ENCODE measurements at regions not wholly inside any gene's neighbourhood (a gene's known extent, or its start where the extent isn't known, plus 50 kb on each side); places are given as distances from the start of the nearest gene placed in this dataset.
A peak's percentile ranks its signal among the peaks of the same experiment; 100 is the strongest.
"Not testable (repeated sequence)": the region's sequence is repeated elsewhere in the genome, so short reads cannot be mapped to it uniquely, and the experiment has no call there.

DNA sequence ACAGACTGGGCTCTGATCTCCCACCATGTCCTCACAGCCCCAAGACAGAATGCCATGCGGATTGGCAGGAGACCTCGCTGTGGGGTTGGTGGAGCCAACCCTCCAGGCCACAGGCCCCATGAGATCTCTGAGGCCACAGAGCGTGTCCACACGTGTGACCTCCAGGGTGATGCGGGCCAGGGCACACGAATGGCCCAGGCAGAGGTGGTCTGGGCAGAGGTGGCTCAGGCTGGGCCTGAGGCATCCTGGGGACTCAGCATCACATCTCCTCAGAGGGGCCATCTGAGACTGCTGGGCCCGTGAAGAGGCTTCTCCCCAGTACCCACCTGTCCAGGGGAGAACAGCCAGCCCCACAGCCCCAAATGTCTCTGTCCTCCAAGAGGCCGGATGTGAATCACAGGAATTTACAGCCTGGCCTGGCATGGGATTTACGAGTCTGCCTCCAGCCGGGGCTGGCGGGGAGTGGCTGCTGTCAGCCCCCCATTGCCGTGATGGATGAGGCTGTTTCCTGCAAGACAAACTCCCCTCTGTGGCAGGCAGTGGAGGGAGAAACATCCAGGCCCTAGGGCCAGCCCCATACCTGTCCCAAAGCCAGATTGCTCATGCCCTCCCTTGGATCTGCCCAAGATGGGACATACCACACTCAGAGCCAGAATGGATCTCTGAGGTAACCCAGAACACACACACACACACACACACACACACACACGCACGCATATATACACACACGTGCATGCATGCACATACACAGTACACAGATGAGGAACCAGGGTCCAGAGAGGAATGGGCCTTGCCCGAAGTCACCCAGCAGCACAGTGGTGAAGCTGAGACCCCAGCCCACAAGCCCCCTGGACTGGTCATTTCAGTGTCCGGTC lies 208.3 kb downstream of the TBC1D2B start:
- H3K27me3 ChIP-seq: no peaks in the 10 kb centered on the region
- no peak for DNase-seq
- H3K9me3 ChIP-seq: no peaks in the 10 kb centered on the region
- peaks cover 20% of the 10 kb centered on the region for H3K4me1 ChIP-seq
- H3K4me3 ChIP-seq (ENCODE audit: low read depth, low read length): no peak overlapping the region
- TF ChIP-seq, protein P1, sequence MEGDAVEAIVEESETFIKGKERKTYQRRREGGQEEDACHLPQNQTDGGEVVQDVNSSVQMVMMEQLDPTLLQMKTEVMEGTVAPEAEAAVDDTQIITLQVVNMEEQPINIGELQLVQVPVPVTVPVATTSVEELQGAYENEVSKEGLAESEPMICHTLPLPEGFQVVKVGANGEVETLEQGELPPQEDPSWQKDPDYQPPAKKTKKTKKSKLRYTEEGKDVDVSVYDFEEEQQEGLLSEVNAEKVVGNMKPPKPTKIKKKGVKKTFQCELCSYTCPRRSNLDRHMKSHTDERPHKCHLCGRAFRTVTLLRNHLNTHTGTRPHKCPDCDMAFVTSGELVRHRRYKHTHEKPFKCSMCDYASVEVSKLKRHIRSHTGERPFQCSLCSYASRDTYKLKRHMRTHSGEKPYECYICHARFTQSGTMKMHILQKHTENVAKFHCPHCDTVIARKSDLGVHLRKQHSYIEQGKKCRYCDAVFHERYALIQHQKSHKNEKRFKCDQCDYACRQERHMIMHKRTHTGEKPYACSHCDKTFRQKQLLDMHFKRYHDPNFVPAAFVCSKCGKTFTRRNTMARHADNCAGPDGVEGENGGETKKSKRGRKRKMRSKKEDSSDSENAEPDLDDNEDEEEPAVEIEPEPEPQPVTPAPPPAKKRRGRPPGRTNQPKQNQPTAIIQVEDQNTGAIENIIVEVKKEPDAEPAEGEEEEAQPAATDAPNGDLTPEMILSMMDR (IDR thresholded peaks at IDR 0.05; ENCODE audit: low read depth, low read length): no peak
- H3K36me3 ChIP-seq: no peaks in the 10 kb centered on the region

DNA sequence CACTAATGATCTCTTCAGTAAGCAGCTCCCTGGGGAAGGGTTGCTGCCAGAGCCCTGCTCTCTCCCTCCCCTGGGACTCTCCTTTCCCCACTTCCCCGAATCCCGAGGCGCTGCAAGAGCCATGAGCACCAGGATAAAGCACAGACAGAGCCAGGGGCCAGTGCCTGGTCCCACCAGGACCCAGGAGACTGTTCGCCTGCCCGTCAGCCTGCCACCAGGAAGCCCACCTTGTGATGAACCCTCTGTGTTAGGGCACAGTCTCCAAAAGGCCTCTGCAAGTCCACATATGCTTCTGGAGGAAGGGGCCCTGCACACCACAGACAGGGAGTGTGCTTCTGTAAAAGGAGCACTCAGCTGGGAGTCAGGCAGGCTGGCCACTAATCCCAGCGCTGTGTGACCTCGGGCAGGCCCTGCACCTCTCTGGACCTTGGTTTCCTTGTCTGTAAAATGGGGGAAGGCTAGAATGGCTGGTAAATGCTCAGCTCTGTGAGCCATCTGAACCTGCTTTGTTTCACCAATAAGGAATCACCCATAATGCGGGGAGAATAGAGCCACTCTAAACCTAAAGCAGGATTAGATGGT lies 209.4 kb downstream of the TBC1D2B start:
- H3K4me3 ChIP-seq (ENCODE audit: low read depth, low read length); H3K36me3 ChIP-seq; H3K9me3 ChIP-seq; H3K27me3 ChIP-seq: not testable (repeated sequence)
- peak; percentile 82 for DNase-seq
- H3K4me1 ChIP-seq: peaks cover 20% of the 10 kb centered on the region

DNA sequence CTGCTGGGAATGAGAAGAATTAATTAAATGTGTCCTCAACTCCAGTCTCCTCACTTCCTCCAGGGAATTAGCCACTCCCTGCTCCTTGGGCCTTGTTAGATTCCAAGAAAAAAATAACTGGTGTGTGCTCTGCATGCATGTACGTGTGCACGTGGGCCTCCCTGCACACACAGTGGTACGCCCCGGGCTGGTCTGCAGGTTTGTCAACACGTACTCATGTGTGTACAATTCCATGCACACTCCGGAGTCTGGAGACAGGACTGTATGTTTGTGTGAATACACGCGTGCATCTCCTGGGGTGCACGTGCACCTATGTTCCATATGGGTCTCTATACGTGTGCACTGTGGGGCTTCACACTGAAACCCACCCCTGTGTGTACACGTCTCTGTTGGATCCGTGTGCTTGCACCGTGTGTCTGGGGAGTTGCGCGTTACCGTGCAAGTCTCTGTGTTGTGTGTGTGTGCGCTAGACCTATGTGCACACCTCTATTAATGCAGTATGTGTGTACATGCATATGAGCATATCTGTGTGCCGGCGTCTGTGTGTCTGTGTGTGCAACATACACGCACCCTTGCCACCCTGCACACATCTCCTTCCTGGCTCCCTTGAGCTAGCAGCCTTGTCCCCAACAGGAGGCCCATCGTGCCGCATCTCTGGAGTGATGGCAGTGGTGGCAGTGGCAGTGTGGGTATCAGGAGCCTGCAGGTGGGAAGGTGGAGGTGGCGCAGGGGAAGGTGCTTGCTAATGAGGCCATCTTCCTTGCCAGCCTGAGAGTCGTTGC lies 210.1 kb downstream of the TBC1D2B start:
- Histone ChIP-seq H3K27me3 (no peaks in the 10 kb centered on the region), H3K36me3 (no peaks in the 10 kb centered on the region), H3K9me3 (no peaks in the 10 kb centered on the region), H3K4me3 (ENCODE audit: low read depth, low read length) (no peak overlapping the region), H3K4me1 (peaks cover 20% of the 10 kb centered on the region)
- no peak for DNase-seq
- TF ChIP-seq, protein P1 (IDR thresholded peaks at IDR 0.05; ENCODE audit: low read depth, low read length): no peak

DNA sequence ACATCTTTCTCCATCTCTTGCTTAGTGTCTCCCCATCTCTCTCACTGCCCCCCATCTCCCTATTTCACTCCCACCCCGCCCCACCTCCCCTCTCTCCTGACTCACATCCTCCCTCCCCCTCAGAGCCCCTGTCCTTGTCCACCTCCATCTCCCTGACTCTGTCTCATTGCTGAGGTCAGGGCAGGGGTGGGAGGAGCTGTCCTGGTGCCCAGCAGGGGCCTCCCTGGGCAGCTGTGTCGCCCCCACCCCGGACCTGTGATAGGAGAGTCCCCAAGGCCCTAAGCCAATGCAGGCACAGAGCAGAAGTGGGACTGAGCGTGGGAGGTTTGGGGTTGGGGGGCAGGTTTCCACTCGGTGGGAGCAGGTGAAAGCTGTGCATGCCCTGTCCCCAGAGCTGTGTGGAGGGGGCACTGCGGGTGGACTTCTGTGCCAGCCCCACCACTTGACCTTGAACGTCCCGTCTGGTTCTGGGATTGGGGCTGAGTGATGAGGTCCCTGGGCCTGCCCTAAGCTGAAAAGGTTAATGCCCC lies 210.8 kb downstream of the TBC1D2B start:
- no peaks in the 10 kb centered on the region for H3K9me3 ChIP-seq
- H3K4me1 ChIP-seq: peaks cover 20% of the 10 kb centered on the region
- DNase-seq: no peak
- no peaks in the 10 kb centered on the region for H3K36me3 ChIP-seq
- no peak overlapping the region for H3K4me3 ChIP-seq (ENCODE audit: low read depth, low read length)
- H3K27me3 ChIP-seq: no peaks in the 10 kb centered on the region
- TF ChIP-seq, protein P1 (IDR thresholded peaks at IDR 0.05; ENCODE audit: low read depth, low read length): no peak

DNA sequence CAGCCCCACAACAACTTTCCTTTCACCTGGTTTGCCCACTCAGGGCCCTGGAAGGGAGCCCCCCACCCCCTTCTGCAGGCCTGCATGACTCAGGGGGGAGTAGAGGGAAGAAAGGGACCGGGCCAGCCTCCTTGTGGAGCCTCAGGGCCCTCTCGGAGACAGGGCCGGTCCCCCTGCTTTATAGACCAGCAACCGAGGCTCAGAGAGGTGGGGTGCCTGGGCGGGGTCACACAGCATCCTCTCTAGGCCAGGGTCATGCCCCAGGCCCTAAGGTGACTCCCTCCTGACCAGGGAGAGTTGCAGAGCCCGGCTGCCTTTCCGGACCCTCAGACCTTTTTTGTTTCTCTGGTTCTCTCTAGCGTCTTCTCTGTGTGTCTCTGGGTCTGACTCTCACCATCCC lies 211.3 kb downstream of the TBC1D2B start:
- H3K27me3 ChIP-seq: no peaks in the 10 kb centered on the region
- peaks cover 20% of the 10 kb centered on the region for H3K4me1 ChIP-seq
- no peaks in the 10 kb centered on the region for H3K9me3 ChIP-seq
- TF ChIP-seq, protein P1 (IDR thresholded peaks at IDR 0.05; ENCODE audit: low read depth, low read length): no peak
- H3K4me3 ChIP-seq (ENCODE audit: low read depth, low read length): no peak overlapping the region
- no peak for DNase-seq
- H3K36me3 ChIP-seq: no peaks in the 10 kb centered on the region

DNA sequence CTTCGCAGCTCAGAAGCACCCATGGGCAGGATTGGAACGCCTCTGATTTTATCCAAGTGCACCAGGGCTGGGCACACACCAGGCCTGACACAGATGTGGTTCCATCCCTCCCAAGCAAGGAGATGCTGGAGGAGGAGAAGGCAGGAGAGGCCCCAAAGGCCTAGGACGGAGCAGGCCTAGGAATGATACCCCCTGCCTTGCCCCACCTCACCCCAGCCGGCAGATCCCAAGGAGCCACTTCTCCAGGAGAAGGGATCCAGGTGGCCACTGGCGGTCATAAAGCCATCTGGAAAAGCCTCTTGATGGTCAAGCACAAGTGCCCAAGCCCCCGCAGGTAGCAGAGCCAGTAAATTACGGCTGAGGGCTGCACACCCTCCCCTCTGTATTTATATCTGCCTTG lies 211.8 kb downstream of the TBC1D2B start:
- TF ChIP-seq, protein P1 (IDR thresholded peaks at IDR 0.05; ENCODE audit: low read depth, low read length): no peak
- H3K27me3 ChIP-seq: no peaks in the 10 kb centered on the region
- H3K4me3 ChIP-seq (ENCODE audit: low read depth, low read length): no peak overlapping the region
- no peaks in the 10 kb centered on the region for H3K9me3 ChIP-seq
- no peak for DNase-seq
- peaks cover 20% of the 10 kb centered on the region for H3K4me1 ChIP-seq
- no peaks in the 10 kb centered on the region for H3K36me3 ChIP-seq

Measured in BE2C (cell line).